Ishikawa (cell line): ENCODE measurements at regions not wholly inside any gene's neighbourhood (a gene's known extent, or its start where the extent isn't known, plus 50 kb on each side); places are given as distances from the start of the nearest gene placed in this dataset.

Experiments used
- CEBPB ChIP-seq: IDR thresholded peaks from 2 replicates; pipeline ENCODE4 v1.6.1; 2012
- CREB1 ChIP-seq: IDR thresholded peaks from 2 replicates; pipeline ENCODE4 v1.6.1; 2012; ENCODE audit warnings: low read depth
- EGR1 ChIP-seq: IDR thresholded peaks from 2 replicates; pipeline ENCODE4 v1.6.1; 2012
- EP300 ChIP-seq: IDR thresholded peaks from 2 replicates; pipeline ENCODE4 v1.6.1; 2012; ENCODE audit warnings: borderline replicate concordance
- FOXM1 ChIP-seq: IDR thresholded peaks from 2 replicates; pipeline ENCODE4 v1.6.1; 2012; ENCODE audit warnings: low read depth, borderline replicate concordance
- NFIC ChIP-seq: IDR thresholded peaks from 2 replicates; pipeline ENCODE4 v1.6.1; 2012
- RAD21 ChIP-seq: IDR thresholded peaks from 2 replicates; pipeline ENCODE4 v1.6.1; 2012; ENCODE audit warnings: low read depth
- TAF1 ChIP-seq: IDR thresholded peaks from 2 replicates; pipeline ENCODE4 v1.6.1; 2012; ENCODE audit warnings: low read depth, mild to moderate bottlenecking
- TCF12 ChIP-seq: IDR thresholded peaks from 2 replicates; pipeline ENCODE4 v1.6.1; 2012; ENCODE audit warnings: low read depth
- TEAD4 ChIP-seq: IDR thresholded peaks from 2 replicates; pipeline ENCODE4 v1.6.1; 2012
- YY1 ChIP-seq: IDR thresholded peaks from 2 replicates; pipeline ENCODE4 v1.6.1; 2012; ENCODE audit warnings: low read depth
- ZBTB7A ChIP-seq: IDR thresholded peaks from 2 replicates; pipeline ENCODE4 v1.6.1; 2012; ENCODE audit warnings: low read depth
- TF ChIP-seq, protein P1 (sequence below): IDR thresholded peaks from 2 replicates; pipeline ENCODE4 v1.6.1; 2012; ENCODE audit warnings: low read depth, mild to moderate bottlenecking
- TF ChIP-seq, protein P2 (sequence below): IDR thresholded peaks from 2 replicates; pipeline ENCODE4 v1.6.1; 2012
- TF ChIP-seq, protein P3 (sequence below): IDR thresholded peaks from 2 replicates; pipeline ENCODE4 v1.6.1; 2012

DNA sequence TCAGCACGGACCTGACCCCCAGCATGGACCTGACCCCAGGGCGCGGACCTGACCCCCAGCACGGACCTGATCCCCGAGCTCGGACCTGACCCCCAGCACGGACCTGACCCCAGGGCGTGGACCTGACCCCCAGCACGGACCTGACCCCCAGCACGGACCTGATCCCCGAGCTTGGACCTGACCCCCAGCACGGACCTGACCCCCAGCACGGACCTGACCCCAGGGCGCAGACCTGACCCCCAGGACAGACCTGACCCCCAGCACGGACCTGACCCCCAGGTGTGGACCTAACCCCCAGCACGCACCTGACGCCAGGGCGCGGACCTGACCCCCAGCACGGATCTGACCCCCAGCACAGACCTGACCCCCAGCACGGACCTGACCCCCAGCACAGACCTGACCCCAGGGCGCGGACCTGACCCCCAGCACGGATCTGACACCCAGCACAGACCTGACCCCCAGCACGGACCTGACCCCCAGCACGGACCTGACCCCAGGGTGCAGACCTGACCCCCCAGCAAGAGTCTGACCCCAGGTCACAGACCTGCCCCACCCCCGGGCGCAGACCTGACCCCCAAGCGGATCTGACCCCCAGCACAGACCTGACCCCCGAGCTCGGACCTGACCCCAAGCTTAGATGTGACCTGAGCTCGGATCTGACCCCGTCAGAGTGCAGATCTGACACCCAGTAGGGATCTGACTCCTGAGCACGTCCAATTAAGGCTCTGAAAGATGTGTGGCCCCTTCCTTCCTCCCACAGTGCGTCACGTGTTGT lies 98.7 kb downstream of the C16orf95 start:
- TF ChIP-seq TCF12 (no peak), NFIC (no peak), CREB1 (no peak), EGR1 (no peak), CEBPB (no peak), YY1 (no peak), EP300 (no peak)
- TF ChIP-seq, protein P1, sequence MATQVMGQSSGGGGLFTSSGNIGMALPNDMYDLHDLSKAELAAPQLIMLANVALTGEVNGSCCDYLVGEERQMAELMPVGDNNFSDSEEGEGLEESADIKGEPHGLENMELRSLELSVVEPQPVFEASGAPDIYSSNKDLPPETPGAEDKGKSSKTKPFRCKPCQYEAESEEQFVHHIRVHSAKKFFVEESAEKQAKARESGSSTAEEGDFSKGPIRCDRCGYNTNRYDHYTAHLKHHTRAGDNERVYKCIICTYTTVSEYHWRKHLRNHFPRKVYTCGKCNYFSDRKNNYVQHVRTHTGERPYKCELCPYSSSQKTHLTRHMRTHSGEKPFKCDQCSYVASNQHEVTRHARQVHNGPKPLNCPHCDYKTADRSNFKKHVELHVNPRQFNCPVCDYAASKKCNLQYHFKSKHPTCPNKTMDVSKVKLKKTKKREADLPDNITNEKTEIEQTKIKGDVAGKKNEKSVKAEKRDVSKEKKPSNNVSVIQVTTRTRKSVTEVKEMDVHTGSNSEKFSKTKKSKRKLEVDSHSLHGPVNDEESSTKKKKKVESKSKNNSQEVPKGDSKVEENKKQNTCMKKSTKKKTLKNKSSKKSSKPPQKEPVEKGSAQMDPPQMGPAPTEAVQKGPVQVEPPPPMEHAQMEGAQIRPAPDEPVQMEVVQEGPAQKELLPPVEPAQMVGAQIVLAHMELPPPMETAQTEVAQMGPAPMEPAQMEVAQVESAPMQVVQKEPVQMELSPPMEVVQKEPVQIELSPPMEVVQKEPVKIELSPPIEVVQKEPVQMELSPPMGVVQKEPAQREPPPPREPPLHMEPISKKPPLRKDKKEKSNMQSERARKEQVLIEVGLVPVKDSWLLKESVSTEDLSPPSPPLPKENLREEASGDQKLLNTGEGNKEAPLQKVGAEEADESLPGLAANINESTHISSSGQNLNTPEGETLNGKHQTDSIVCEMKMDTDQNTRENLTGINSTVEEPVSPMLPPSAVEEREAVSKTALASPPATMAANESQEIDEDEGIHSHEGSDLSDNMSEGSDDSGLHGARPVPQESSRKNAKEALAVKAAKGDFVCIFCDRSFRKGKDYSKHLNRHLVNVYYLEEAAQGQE, result no peak

DNA sequence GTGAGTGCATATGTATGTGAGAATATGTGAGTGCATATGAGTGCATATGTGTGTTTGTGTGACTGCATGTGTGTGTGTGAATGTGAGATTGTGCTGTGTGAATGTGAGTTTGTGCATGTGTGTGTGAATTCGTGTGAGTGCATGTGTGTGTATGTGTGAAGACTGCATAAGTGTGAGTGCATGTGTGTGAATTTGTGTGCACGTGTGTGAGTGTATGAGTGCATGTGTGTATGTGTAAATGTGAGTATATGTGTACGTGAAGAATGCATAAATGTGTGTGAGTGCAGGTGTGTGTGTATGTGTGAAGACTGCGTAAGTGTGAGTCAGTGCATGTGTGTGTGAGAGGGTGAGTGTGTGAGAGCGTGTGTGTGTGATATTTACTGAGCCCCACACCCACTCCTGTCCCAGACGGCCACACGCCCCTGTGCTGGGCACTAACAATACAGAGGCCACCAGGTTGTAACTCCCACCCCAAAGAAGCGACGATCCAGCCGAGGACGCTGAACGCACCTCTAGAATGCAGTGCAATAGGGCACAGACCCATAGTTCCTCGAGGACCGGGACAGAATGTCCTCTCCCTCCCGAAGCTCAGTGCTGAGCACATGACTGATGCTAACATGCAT lies 97.8 kb downstream of the C16orf95 start:
- TF ChIP-seq RAD21, result no peak

DNA sequence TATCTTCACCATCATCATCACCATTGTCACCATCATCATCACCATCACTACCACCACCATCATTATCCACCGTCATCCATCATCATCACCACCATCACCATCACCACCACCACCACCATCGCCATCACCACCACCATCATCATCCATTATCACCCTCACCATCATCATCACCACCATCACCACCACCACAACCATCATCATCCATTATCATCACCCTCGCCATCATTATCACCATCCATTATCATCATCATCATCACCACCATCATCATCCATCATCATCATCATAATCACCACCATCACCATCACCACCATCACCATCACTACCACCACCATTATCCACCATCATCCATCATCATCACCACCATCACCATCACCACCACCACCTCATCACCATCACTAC lies 95.6 kb downstream of the C16orf95 start:
- no peak for TF ChIP-seq TCF12
- no peak for TF ChIP-seq RAD21
- no peak for TF ChIP-seq NFIC
- TF ChIP-seq, protein P2, sequence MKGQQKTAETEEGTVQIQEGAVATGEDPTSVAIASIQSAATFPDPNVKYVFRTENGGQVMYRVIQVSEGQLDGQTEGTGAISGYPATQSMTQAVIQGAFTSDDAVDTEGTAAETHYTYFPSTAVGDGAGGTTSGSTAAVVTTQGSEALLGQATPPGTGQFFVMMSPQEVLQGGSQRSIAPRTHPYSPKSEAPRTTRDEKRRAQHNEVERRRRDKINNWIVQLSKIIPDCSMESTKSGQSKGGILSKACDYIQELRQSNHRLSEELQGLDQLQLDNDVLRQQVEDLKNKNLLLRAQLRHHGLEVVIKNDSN, result no peak
- TF ChIP-seq CEBPB, result no peak
- no peak for TF ChIP-seq EGR1
- TF ChIP-seq TEAD4, result no peak
- TF ChIP-seq CREB1, result no peak
- no peak for TF ChIP-seq FOXM1
- TF ChIP-seq YY1, result no peak
- TF ChIP-seq, protein P1, result no peak
- TF ChIP-seq, protein P3, sequence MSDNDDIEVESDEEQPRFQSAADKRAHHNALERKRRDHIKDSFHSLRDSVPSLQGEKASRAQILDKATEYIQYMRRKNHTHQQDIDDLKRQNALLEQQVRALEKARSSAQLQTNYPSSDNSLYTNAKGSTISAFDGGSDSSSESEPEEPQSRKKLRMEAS, result no peak
- TF ChIP-seq EP300, result no peak
- TF ChIP-seq TAF1, result no peak
- TF ChIP-seq ZBTB7A, result no peak

DNA sequence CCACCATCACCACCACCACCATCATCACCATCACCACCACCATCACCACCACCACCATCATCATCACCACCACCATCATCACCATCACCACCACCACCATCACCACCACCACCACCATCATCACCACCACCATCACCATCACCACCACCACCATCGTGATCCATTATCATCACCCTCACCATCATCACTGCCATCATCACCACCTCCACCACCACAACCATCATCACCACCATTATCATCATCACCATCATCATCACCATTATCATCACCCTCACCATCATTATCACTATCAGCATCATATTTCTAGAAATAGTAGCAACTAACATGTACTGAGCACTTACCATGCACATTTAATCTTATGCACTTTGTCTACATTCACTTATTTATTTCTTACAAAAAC lies 94.9 kb downstream of the C16orf95 start:
- TF ChIP-seq EGR1, result no peak
- TF ChIP-seq TCF12, result no peak
- TF ChIP-seq FOXM1, result no peak
- no peak for TF ChIP-seq RAD21
- TF ChIP-seq, protein P1, result no peak
- TF ChIP-seq TEAD4, result no peak
- no peak for TF ChIP-seq TAF1
- no peak for TF ChIP-seq CREB1
- TF ChIP-seq EP300, result no peak
- TF ChIP-seq NFIC, result no peak
- no peak for TF ChIP-seq ZBTB7A
- TF ChIP-seq, protein P3, result no peak
- no peak for TF ChIP-seq YY1
- TF ChIP-seq CEBPB, result no peak
- TF ChIP-seq, protein P2, result no peak
